GM23248 (cell line): ENCODE measurements at regions not wholly inside any gene's neighbourhood (a gene's known extent, or its start where the extent isn't known, plus 50 kb on each side); places are given as distances from the start of the nearest gene placed in this dataset.

Experiments
- DNase-seq: peaks from one replicate; pipeline ENCODE4 v3.0.0-alpha.2; 2015
- H2AFZ ChIP-seq: fragments of 200-600 bp; sonication (generic); 2 replicates; pipeline ENCODE4 v1.6.1; 2016; ENCODE audit warnings: antibody characterized with exemption
- H3F3A ChIP-seq: fragments of 200-600 bp; sonication (generic); 2 replicates; pipeline ENCODE4 v1.6.1; 2016; ENCODE audit warnings: mild to moderate bottlenecking, antibody characterized with exemption, mixed run types; ENCODE audit not compliant: insufficient read depth
- H3K27ac ChIP-seq: fragments of 200-600 bp; sonication (generic); 2 replicates; pipeline ENCODE4 v1.5.1; 2016; ENCODE audit warnings: mild to moderate bottlenecking
- H3K27me3 ChIP-seq: fragments of 200-600 bp; sonication (generic); replicated peaks from 2 replicates; pipeline ENCODE4 v1.6.1; 2016; ENCODE audit warnings: mild to moderate bottlenecking; ENCODE audit not compliant: insufficient read depth
- H3K36me3 ChIP-seq: fragments of 200-600 bp; sonication (generic); 2 replicates; pipeline ENCODE4 v1.6.1; 2016; ENCODE audit warnings: low read depth, mild to moderate bottlenecking
- H3K4me1 ChIP-seq: fragments of 200-600 bp; sonication (generic); 2 replicates; pipeline ENCODE4 v1.6.1; 2016; ENCODE audit warnings: mild to moderate bottlenecking; ENCODE audit not compliant: insufficient read depth
- H3K4me2 ChIP-seq: fragments of 200-600 bp; sonication (generic); one replicate; pipeline ENCODE4 v1.6.1; 2016; ENCODE audit warnings: mild to moderate bottlenecking; ENCODE audit not compliant: unreplicated experiment
- H3K4me3 ChIP-seq: fragments of 200-600 bp; sonication (generic); 2 replicates; pipeline ENCODE4 v1.5.1; 2016; ENCODE audit warnings: mild to moderate bottlenecking
- H3K79me2 ChIP-seq: fragments of 200-600 bp; sonication (generic); 2 replicates; pipeline ENCODE4 v1.6.1; 2016; ENCODE audit warnings: mild to moderate bottlenecking; ENCODE audit not compliant: insufficient read depth
- H3K9ac ChIP-seq: fragments of 200-600 bp; sonication (generic); 2 replicates; pipeline ENCODE4 v1.6.1; 2016; ENCODE audit warnings: mild to moderate bottlenecking
- H3K9me2 ChIP-seq: fragments of 200-600 bp; sonication (generic); 2 replicates; pipeline ENCODE4 v1.6.1; 2016; ENCODE audit warnings: mixed run types, mild to moderate bottlenecking, moderate library complexity; ENCODE audit not compliant: insufficient read depth
- H3K9me3 ChIP-seq: fragments of 200-600 bp; sonication (generic); one replicate; pipeline ENCODE4 v1.6.1; 2017; ENCODE audit warnings: low read depth
- H4K20me1 ChIP-seq: fragments of 200-600 bp; sonication (generic); 2 replicates; pipeline ENCODE4 v1.6.0; 2016; ENCODE audit not compliant: insufficient read depth
- EZH2 ChIP-seq: fragments of 200-600 bp; sonication (generic); IDR thresholded peaks from 2 replicates; pipeline ENCODE4 v1.6.1; 2018; ENCODE audit warnings: antibody characterized with exemption, mild to moderate bottlenecking; ENCODE audit not compliant: insufficient read depth, poor library complexity, severe bottlenecking
- EZH2phosphoT487 ChIP-seq: fragments of 200-600 bp; sonication (generic); IDR thresholded peaks from 2 replicates; pipeline ENCODE4 v1.6.1; 2018; ENCODE audit warnings: antibody characterized with exemption, moderate library complexity, mild to moderate bottlenecking, low read depth; ENCODE audit not compliant: insufficient read depth
- WGBS, 2 experiments: methylation state at CpG; one replicate each; pipeline ENCODE4 v1.1.6; 2015 to 2017; ENCODE audit warnings: low lambda C conversion rate in 2 of 2, low coverage in 1 of 2; ENCODE audit errors: missing lambda C conversion rate in 2 of 2; 5-methylcytosine and 5-hydroxymethylcytosine counted together
- in situ Hi-C: fragments of 300-500 bp; cut with MboI; formaldehyde crosslinking; loops from 2 replicates; pipeline ENCODE4 v1.15.0; 2020

DNA sequence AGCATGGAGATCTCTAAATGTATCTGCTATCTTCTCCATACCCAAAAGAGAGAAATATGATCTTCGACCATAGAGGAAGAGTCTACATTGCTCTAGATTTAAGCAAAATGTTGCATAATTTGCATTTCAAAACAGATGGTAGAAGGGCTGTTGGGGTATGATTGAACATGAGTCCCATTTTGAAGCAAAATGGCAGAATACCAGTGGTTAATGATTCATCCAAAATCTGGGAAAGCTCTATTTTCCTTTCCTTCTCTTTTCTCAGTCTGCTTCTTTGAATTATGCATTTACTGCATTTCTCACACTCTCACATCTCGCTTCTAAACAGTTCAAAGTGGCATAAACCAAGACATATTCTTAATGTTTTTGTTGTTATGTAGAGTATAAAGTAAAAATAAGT, 178.5 kb downstream of the MACC1 start:
- H3K9me2 ChIP-seq, result no peaks in the 10 kb centered on the region
- no peaks in the 10 kb centered on the region for H4K20me1 ChIP-seq
- H3F3A ChIP-seq, result peaks cover 12% of the 10 kb centered on the region
- no peak overlapping the region for H3K4me3 ChIP-seq
- DNase-seq, result peak; percentile 10
- H3K4me1 ChIP-seq, result peaks cover 11% of the 10 kb centered on the region
- WGBS, 2 experiments, result 91 to 94% methylated on average over 2 of the region's 2 CpGs
- H3K9me3 ChIP-seq, result no peaks in the 10 kb centered on the region
- H3K27me3 ChIP-seq, result no peaks in the 10 kb centered on the region
- TF ChIP-seq EZH2, result no peak
- no peak for TF ChIP-seq EZH2phosphoT487
- H3K9ac ChIP-seq, result no peak overlapping the region
- H3K27ac ChIP-seq, result no peak overlapping the region
- no peaks in the 10 kb centered on the region for H3K36me3 ChIP-seq
- H3K79me2 ChIP-seq, result no peaks in the 10 kb centered on the region
- in situ Hi-C loops, result no loop called here
- no peak overlapping the region for H3K4me2 ChIP-seq
- 0 out of 2 replicates have a peak overlapping the region, but pooled peaks have one; percentile 23 for H2AFZ ChIP-seq

DNA sequence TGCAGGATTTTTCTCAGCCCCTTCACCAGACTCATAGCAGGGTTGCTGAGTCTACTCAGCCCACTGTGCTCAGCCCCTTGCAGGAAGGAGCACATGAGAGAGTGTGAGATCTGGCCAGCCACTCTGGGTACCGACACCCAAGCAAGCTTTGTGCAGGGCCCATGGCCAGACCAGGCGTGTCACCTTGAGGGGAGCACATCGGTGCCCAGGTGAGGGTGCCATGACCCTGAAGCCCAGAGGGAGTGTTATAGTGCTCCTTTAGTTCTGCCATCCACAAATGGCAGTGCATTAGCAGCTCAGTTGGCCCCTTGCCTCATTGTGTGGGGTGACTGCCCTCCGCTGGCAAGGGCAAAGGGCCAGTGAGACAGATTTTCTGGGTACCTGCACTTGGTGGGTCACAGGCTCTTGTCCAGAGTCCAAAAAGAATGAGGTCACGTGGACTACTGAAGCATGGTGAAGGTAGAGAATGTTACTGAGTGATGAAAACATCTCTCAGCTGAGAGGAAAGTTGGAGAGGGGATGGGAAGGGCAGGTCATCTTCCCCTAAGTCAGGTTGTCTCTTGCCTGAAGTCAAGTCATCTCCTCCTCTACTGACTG, 181.8 kb downstream of the MACC1 start:
- in situ Hi-C loops, result no loop called here
- Histone ChIP-seq H3K9me2 (no peaks in the 10 kb centered on the region), H3K36me3 (no peaks in the 10 kb centered on the region), H3F3A (peaks cover 43% of the 10 kb centered on the region), H3K27me3 (no peaks in the 10 kb centered on the region), H3K9ac (no peak overlapping the region), H4K20me1 (no peaks in the 10 kb centered on the region), H2AFZ (no peak overlapping the region), H3K4me2 (no peak overlapping the region), H3K4me1 (peaks cover 43% of the 10 kb centered on the region), H3K79me2 (no peaks in the 10 kb centered on the region), H3K9me3 (no peaks in the 10 kb centered on the region), H3K4me3 (no peak overlapping the region), H3K27ac (no peak overlapping the region)
- 94% methylated on average over 5 of the region's 5 CpGs for WGBS, 2 experiments
- DNase-seq, result no peak
- TF ChIP-seq EZH2phosphoT487, result no peak
- no peak for TF ChIP-seq EZH2

DNA sequence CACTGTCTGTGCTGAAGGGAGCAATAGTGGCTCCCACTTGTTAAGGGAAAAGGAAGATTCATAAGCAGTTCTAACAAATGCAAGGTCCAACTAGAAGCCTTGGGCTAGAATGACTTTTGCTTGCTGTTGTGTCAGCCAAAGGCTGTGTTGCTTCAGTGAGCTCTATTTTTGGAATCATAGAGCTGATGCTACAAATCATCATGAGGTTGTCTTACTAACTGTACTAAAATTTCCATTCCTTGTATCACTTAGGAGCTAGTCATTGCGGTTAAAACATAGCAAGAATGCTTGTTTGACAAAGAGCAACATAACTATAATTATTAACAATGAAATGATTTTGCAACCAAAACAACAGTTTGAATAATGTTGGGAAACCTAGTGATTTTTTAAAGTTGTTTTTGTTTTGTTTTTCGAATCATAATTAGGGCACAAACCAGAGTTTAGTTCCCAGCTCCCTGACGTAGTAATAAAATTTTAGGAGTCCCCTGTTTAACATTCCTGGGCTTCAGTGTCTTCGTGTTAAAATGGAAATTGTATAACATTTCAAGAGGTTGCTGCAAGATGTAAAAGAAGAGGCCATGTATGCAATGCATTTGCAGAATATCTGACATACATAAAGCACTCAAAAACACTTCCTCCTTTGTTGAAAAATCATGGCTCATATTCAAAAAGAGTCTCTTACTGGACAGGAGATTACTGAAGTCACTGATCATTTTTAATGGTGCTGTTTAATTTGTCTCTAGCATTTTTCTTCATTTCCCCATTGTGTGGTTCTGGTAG, 183.4 kb downstream of the MACC1 start:
- Histone ChIP-seq H3K9me3 (no peaks in the 10 kb centered on the region), H3K27me3 (no peaks in the 10 kb centered on the region), H3K36me3 (no peaks in the 10 kb centered on the region), H3K4me2 (peak overlapping the region; percentile 50), H3K27ac (peak overlapping the region; percentile 97), H3K9ac (peak overlapping the region; percentile 68), H3F3A (peaks cover 50% of the 10 kb centered on the region), H2AFZ (0 out of 2 replicates have a peak overlapping the region, but pooled peaks have one; percentile 0), H3K4me1 (peaks cover 48% of the 10 kb centered on the region), H3K79me2 (no peaks in the 10 kb centered on the region), H3K4me3 (peak overlapping the region; percentile 40), H4K20me1 (no peaks in the 10 kb centered on the region), H3K9me2 (no peaks in the 10 kb centered on the region)
- in situ Hi-C loops, result no loop called here
- WGBS, 2 experiments, result 3 to 4% methylated on average over 4 of the region's 4 CpGs
- DNase-seq, result peak; percentile 97
- TF ChIP-seq EZH2phosphoT487, result peak; percentile 74; the same call in 1 of the 2 replicates
- no peak for TF ChIP-seq EZH2

DNA sequence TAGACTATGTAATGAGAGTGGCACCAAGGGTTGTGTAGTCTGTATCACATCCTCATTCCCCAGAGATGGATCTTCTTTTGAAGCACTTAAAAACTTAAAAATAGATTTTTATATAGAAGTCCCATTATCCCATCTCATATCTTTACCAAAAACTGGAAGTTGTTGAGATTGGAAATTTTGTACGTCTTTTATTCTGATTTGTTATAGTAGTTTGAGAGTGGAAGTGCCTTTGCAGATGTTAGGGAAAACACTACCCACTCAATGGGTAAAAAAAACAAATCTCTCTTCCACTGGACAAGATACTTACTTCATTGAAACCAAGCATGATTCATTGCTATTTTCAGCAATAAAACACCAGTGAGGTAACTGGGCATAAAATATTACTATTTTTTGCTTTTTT, 184.4 kb downstream of the MACC1 start:
- no peaks in the 10 kb centered on the region for H3K9me2 ChIP-seq
- H3K9me3 ChIP-seq, result no peaks in the 10 kb centered on the region
- peak overlapping the region; percentile 50 for H3K4me2 ChIP-seq
- H4K20me1 ChIP-seq, result no peaks in the 10 kb centered on the region
- 0 out of 2 replicates have a peak overlapping the region, but pooled peaks have one; percentile 0 for H2AFZ ChIP-seq
- peak overlapping the region; percentile 68 for H3K9ac ChIP-seq
- DNase-seq, result peak; percentile 58
- no peaks in the 10 kb centered on the region for H3K36me3 ChIP-seq
- no peaks in the 10 kb centered on the region for H3K79me2 ChIP-seq
- no peaks in the 10 kb centered on the region for H3K27me3 ChIP-seq
- peak overlapping the region; percentile 97 for H3K27ac ChIP-seq
- TF ChIP-seq EZH2, result no peak
- no peak for TF ChIP-seq EZH2phosphoT487
- in situ Hi-C loops, result no loop called here
- H3F3A ChIP-seq, result peaks cover 50% of the 10 kb centered on the region
- peaks cover 48% of the 10 kb centered on the region for H3K4me1 ChIP-seq
- peak overlapping the region; percentile 40; the same call in 1 of the 2 replicates for H3K4me3 ChIP-seq
- WGBS, 2 experiments, result 91 to 97% methylated on average over 1 of the region's 1 CpG
